Activated T-cell treated with anti-CD3 and anti-CD28 coated beads, Interleukin-2, amount 50 U/mL, for 24 hours (primary cell): ENCODE measurements at regions not wholly inside any gene's neighbourhood (a gene's known extent, or its start where the extent isn't known, plus 50 kb on each side); places are given as distances from the start of the nearest gene placed in this dataset.

Source experiments
- DNase-seq: peaks from one replicate; pipeline ENCODE4 v3.0.0-alpha.2; 2020
- H3K27ac Mint-ChIP-seq: 2 replicates; pipeline ENCODE4 v1.8.0; 2020; ENCODE audit warnings: mild to moderate bottlenecking, mixed read lengths
- H3K27me3 Mint-ChIP-seq: 2 replicates; pipeline ENCODE4 v1.8.0; 2020; ENCODE audit warnings: mixed read lengths
- H3K36me3 Mint-ChIP-seq: 2 replicates; pipeline ENCODE4 v1.8.0; 2020; ENCODE audit warnings: low read depth, mixed read lengths
- H3K4me1 Mint-ChIP-seq: 2 replicates; pipeline ENCODE4 v1.8.0; 2020; ENCODE audit warnings: low read depth, mixed read lengths
- H3K4me3 Mint-ChIP-seq: 2 replicates; pipeline ENCODE4 v1.8.0; 2020; ENCODE audit warnings: mild to moderate bottlenecking, moderate library complexity, mixed read lengths
- H3K9me3 Mint-ChIP-seq: 2 replicates; pipeline ENCODE4 v1.8.0; 2020; ENCODE audit warnings: mixed read lengths

DNA sequence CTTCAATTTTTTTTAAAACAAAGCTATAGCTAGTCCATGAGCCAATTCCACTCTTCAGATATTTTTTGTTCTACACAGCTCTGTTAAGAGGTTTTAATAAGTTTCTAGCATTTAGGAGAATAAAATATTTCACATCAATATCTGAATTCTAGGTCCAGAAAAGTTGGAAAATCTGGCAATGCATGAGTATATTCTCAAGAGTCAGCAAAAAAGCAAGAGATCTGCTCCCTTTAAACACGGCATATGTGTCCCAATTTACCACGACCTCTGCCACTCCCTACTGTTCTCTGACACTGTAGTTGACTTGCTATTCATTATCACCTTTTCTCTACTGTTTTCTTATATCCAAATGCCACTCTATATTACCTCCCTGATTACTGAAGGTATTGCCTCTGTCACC is 145.1 kb upstream of the TGFBR2 start:
- DNase-seq, result no peak
- Mint-ChIP-seq H3K4me3 (no peak overlapping the region), H3K27ac (no peak overlapping the region), H3K9me3 (peaks cover 20% of the 10 kb centered on the region), H3K36me3 (no peaks in the 10 kb centered on the region), H3K27me3 (no peaks in the 10 kb centered on the region), H3K4me1 (peaks cover 7% of the 10 kb centered on the region)

DNA sequence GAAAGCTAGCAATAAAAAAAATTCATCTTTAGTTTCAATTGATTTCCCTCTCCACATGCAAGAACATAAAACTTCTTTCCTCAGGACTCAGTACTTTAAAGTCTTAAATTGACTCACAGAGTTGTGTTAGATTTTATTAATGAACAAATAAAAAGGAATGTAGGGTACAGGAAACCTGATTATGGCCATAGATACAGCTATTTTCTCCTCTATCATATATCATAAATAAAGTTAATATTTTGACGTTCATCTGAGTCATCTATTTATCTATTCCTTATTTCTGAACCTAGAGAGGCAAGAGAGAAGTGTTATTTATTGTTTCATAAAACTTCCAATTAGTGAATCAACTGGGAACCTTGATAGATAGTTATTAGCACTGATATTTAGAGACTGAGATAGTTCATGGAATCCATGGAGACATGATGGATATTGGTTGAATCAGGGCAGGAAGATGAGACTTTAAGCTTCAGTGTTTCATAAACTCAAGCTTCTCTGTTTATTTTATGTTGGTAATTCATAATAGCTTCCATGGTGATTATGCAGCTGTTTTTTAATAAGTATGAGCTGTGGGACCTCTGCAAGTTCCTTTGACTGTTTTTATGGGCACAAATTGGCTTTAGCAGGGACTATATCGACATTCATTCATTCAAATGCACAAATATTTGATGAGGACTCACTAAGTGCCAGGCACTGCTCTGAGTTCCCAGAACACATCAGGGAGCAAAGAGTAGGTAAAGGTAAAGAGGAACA is 143.5 kb upstream of the TGFBR2 start:
- H3K36me3 Mint-ChIP-seq, result no peaks in the 10 kb centered on the region
- no peak overlapping the region for H3K27ac Mint-ChIP-seq
- H3K9me3 Mint-ChIP-seq, result peaks cover 20% of the 10 kb centered on the region

DNA sequence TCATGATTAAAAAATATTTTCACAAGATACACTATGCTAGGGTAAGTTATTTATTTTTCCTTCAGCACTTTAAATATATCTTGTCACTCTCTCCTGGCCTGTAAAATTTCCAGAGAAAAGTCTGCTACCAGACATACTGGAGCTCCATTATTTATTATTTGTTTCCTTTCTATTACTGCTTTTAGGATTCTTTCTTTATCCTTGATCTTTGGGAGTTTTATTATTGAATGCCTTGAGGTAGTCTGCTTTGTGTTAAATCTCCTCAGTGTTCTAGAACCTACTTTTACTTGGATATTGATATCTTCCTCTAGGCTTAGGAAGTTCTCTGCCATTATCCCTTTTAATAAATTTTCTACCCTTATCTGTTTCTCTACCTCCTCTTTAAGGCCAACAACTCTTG is 142.0 kb upstream of the TGFBR2 start:
- no peak overlapping the region for H3K27ac Mint-ChIP-seq
- H3K36me3 Mint-ChIP-seq, result no peaks in the 10 kb centered on the region
- DNase-seq, result no peak
- H3K27me3 Mint-ChIP-seq, result no peaks in the 10 kb centered on the region
- H3K4me3 Mint-ChIP-seq, result no peak overlapping the region
- H3K4me1 Mint-ChIP-seq, result peaks cover 4% of the 10 kb centered on the region
- peaks cover 14% of the 10 kb centered on the region for H3K9me3 Mint-ChIP-seq

More for the DNA sequence above, 143.5 kb upstream of the TGFBR2 start:
- DNase-seq, result no peak
- Mint-ChIP-seq H3K27me3 (no peaks in the 10 kb centered on the region), H3K4me1 (peaks cover under 1% of the 10 kb centered on the region), H3K4me3 (no peak overlapping the region)

DNA sequence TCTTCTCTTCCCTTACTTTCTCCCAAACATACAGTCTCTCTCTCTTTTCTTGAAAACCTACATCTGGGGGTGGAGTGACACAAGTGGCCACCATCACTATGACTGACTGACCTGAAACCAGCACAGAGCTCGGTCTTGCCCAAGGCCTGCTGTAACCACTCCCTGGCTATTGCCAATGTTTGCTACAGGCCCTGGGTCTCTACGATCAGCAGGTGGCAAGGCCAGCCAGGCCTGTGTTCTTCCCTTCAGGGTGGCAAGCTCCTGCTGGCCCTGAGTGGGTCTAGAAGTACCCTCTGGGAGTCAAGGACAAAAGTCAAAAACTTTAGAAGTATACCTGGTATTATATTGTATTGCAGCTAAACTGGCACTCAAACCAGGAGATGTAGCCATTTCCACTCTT is 140.9 kb upstream of the TGFBR2 start:
- Mint-ChIP-seq H3K27me3 (no peaks in the 10 kb centered on the region), H3K4me1 (peaks cover 7% of the 10 kb centered on the region), H3K4me3 (no peak overlapping the region), H3K36me3 (no peaks in the 10 kb centered on the region), H3K27ac (no peak overlapping the region), H3K9me3 (peaks cover 13% of the 10 kb centered on the region)
- DNase-seq, result no peak

DNA sequence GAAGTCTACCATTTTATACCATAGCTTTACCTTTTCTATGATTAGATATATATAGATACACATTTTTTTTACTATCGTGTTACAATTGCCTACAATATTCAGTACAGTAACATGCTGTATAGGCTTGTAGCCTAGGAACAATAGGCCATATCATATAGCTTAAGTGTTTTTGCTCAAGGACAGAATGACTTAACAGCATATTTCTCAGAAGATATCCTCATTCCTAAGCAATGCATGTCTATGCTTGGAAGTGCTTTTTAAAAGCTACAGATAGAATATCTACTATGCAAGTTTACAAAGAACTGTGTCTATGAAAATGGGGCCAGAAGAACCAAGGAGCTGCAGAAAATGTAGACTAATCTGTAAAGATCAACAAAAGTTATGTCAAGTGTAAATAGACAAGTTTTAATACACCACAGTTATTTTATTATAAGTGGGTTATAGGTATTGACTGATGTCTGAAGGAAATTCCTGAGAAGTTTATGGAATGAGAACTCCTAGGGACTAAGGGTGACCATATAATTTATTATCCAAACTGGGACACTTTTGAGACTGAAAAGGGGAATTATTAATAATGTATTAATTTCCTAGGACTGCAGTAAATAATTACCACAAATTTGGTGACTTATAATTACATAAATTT is 138.7 kb upstream of the TGFBR2 start:
- no peak for DNase-seq
- Mint-ChIP-seq H3K27ac (no peak overlapping the region), H3K4me3 (no peak overlapping the region), H3K36me3 (no peaks in the 10 kb centered on the region), H3K4me1 (peaks cover 17% of the 10 kb centered on the region), H3K27me3 (no peaks in the 10 kb centered on the region), H3K9me3 (peaks cover 13% of the 10 kb centered on the region)

DNA sequence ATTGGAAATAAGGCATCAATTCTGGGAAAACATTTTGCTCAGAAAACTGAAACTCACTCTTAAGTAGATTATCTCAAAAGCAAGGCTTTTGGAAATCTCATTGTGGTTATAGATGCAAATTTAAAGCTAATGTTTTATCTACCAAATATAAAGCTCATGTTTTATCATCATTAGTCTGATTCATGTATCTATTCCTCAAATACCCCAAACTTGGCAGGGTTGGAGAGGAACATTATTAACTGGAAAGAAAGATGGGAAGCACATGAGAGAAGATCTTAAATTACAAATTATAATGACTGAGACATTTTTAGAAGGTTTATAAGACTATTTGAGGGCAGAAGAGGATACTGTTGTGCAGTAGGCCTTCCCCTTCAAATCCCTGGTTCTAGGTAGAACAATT is 137.3 kb upstream of the TGFBR2 start:
- H3K4me1 Mint-ChIP-seq, result peaks cover 23% of the 10 kb centered on the region
- no peaks in the 10 kb centered on the region for H3K27me3 Mint-ChIP-seq
- H3K9me3 Mint-ChIP-seq, result peaks cover 15% of the 10 kb centered on the region
- DNase-seq, result no peak
- H3K27ac Mint-ChIP-seq, result no peak overlapping the region
- no peak overlapping the region for H3K4me3 Mint-ChIP-seq
- no peaks in the 10 kb centered on the region for H3K36me3 Mint-ChIP-seq

DNA sequence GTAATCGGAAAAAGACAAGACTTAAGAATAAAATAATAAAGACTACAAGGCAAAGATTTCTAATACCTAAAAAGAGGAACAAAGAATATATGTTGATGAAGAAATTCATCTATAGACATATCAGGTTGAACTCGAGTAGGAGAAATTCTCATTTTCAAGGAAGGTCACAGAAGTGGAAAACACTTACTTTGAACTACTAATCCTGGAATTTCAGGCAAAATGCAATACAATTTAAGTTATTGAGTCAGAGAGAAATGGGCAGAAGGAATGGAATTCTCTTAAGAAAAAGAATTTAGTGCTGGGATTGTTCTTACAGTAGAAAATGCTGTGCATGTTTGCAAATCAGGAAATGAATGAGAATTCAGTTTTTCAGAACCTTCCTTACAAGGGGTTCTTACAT is 135.9 kb upstream of the TGFBR2 start:
- Mint-ChIP-seq H3K4me1 (peaks cover 36% of the 10 kb centered on the region), H3K27ac (no peak overlapping the region), H3K36me3 (no peaks in the 10 kb centered on the region), H3K27me3 (no peaks in the 10 kb centered on the region), H3K9me3 (peaks cover 4% of the 10 kb centered on the region), H3K4me3 (no peak overlapping the region)
- no peak for DNase-seq

DNA sequence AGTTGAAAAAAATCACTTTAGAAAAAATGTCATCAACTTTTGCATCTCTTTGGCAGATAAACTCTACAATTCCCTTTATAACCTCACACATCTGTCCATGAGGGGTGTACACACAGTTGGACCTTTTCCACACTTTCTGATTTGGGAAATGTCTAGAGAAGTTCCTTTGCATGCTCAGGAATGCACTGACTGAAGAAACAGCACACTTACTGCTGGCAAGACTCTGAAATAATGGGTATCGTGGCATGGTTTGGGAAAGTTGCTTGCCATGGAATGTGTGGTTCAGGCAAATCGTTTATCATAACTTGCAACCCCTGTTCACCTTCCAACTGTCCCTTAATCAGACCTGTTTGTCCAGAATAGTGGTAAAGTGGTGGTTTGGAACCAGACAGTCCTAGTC is 135.3 kb upstream of the TGFBR2 start:
- DNase-seq, result no peak
- Mint-ChIP-seq H3K27ac (no peak overlapping the region), H3K4me1 (peaks cover 41% of the 10 kb centered on the region), H3K27me3 (no peaks in the 10 kb centered on the region), H3K36me3 (no peaks in the 10 kb centered on the region), H3K4me3 (no peak overlapping the region), H3K9me3 (peaks cover 4% of the 10 kb centered on the region)

DNA sequence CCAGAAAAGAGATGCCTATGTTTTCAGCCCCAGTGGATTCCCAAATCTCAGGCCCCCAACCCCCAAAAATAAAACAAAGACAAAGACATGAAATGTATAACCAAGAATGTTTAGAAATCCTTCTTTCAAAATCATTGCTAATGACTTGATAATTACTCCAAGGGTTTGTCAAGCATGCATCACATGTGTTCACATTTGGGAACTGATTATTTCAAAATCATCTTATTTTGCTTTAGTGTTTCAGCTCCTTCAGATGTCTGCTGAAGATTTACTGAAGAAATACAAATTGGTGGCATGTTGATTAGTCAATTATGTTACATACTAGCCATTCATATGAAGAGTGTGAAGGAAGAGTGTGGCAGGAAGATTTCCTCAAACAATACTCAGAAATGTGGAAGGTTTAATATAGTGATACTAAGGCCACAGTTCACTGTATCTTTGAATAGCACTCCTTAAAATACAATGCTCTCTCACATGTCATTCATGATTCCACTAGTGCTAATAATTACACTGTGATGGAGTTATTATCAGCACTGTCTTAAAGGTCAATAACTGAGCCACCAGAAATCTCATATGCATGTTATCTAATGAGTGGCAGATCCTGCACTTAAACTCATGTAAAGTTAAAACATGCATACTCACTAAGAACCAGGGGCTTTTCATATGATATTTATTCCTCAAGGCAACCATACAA is 134.5 kb upstream of the TGFBR2 start:
- H3K4me1 Mint-ChIP-seq, result peaks cover 49% of the 10 kb centered on the region
- DNase-seq, result no peak
- H3K9me3 Mint-ChIP-seq, result peaks cover 4% of the 10 kb centered on the region
- H3K27ac Mint-ChIP-seq, result no peak overlapping the region
- no peaks in the 10 kb centered on the region for H3K36me3 Mint-ChIP-seq
- H3K27me3 Mint-ChIP-seq, result no peaks in the 10 kb centered on the region
- no peak overlapping the region for H3K4me3 Mint-ChIP-seq

DNA sequence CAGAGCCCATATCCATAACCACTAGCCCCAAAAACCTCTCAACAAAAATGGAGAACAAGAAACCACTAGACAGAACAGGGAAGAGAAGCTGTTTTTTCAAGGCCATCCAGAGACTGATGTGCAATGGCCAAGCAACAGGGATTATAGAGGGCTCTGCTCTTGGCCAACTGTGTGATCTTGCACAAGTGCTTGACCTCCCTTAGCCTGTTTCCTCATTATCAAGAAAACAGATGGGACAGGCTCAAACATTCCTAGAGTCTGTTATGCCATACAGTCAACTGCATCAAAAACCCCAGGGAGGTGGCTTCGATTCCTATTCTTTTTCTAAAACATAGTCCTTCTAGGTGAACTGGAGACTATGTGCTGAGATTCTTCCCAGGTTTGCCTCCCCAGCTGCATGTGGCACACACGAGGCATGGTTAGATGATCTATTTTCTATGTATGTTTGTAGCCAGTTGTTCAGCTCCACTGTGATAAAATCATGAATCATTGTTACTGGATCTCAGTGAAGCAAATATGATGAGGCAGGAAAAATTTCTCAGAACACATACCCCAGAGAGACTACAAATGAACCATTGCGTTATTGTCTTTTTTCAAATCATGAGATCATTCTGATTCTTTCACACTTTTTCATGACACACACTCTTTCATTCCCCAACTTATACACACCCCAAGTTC is 132.9 kb upstream of the TGFBR2 start:
- peaks cover 60% of the 10 kb centered on the region for H3K4me1 Mint-ChIP-seq
- H3K36me3 Mint-ChIP-seq, result no peaks in the 10 kb centered on the region
- no peaks in the 10 kb centered on the region for H3K27me3 Mint-ChIP-seq
- no peak for DNase-seq
- no peak overlapping the region for H3K27ac Mint-ChIP-seq
- peaks cover 4% of the 10 kb centered on the region for H3K9me3 Mint-ChIP-seq
- H3K4me3 Mint-ChIP-seq, result no peak overlapping the region

DNA sequence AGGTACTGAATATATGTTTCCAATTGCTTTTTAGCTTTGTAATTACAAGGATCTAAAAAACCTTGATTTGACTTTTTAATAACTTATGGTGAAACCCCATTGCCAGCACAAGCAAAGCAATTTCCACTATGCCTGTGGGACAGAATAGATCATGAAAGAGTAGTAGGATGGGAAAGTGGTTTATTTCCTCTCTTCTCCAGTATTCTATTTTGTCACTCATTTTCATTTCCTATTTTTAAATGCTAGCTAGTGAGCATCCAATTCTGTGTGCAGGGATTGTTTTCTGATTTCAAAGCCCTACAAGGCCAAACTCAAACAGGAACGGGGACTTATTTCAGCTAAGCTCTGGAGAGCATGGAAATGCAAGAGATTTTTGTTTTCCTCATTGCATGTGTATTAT is 132.0 kb upstream of the TGFBR2 start:
- Mint-ChIP-seq H3K27me3 (no peaks in the 10 kb centered on the region), H3K4me3 (no peak overlapping the region), H3K27ac (no peak overlapping the region), H3K36me3 (no peaks in the 10 kb centered on the region), H3K9me3 (peaks cover 4% of the 10 kb centered on the region), H3K4me1 (peaks cover 55% of the 10 kb centered on the region)
- DNase-seq, result no peak

DNA sequence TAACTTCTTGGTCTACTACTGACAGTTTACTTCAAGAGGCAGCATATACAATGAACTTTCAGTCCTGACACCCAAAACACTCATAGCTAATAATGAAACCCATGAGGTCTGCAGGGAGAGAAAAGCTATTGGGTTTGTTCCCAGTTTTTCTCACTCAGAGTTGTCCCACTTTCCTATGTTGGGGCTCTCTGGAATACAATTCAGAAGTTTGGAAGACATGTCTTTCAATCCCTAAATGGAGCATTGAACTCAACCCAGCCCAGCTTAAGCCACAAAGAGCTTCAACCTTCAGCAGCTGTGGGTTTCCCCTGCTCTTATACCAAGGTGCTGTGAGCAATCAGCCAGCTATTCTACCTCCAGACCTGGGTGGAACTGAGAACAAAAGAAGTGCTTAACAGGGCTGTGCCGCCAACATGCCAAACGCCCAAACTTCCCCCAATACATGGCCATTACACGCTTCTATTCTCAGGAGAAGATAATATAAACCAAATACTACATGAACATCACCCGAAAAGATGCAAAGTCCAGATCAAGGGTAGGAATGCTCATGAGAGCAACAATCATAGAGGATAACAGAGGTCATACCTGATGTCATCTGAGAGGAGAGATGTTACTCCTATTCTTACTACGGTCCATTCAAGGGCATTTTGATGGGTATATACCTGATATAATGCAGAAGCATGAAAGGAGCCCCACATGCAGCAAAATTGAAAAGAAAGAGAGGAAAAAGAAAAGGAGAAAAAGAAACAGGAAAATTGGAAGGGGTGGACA is 131.2 kb upstream of the TGFBR2 start:
- H3K9me3 Mint-ChIP-seq, result peaks cover 4% of the 10 kb centered on the region
- DNase-seq, result no peak
- H3K4me3 Mint-ChIP-seq, result no peak overlapping the region
- H3K4me1 Mint-ChIP-seq, result peaks cover 55% of the 10 kb centered on the region
- H3K27me3 Mint-ChIP-seq, result no peaks in the 10 kb centered on the region
- H3K36me3 Mint-ChIP-seq, result no peaks in the 10 kb centered on the region
- peak overlapping the region; percentile 51 for H3K27ac Mint-ChIP-seq

DNA sequence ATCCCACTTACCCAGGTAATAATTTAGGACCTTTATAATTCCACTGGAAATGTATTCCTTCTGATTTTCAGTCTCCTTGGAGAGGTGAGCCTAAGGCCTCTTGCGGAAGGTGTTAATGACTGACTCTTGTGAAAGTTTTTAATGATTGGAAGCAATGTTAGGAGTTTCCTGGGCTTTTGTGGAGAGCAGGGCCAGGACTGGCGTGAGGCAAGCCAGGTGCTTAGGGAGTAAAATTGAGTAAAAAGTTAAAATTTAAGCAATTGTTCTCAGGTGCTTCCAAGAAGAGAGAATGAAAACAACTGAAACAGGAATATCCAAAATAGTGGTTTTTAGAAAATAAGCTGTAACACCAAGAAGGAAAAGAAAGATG is 130.6 kb upstream of the TGFBR2 start:
- H3K27me3 Mint-ChIP-seq, result no peaks in the 10 kb centered on the region
- no peak overlapping the region for H3K27ac Mint-ChIP-seq
- H3K9me3 Mint-ChIP-seq, result peaks cover 4% of the 10 kb centered on the region
- DNase-seq, result no peak
- H3K4me3 Mint-ChIP-seq, result no peak overlapping the region
- peaks cover 52% of the 10 kb centered on the region for H3K4me1 Mint-ChIP-seq
- H3K36me3 Mint-ChIP-seq, result no peaks in the 10 kb centered on the region

DNA sequence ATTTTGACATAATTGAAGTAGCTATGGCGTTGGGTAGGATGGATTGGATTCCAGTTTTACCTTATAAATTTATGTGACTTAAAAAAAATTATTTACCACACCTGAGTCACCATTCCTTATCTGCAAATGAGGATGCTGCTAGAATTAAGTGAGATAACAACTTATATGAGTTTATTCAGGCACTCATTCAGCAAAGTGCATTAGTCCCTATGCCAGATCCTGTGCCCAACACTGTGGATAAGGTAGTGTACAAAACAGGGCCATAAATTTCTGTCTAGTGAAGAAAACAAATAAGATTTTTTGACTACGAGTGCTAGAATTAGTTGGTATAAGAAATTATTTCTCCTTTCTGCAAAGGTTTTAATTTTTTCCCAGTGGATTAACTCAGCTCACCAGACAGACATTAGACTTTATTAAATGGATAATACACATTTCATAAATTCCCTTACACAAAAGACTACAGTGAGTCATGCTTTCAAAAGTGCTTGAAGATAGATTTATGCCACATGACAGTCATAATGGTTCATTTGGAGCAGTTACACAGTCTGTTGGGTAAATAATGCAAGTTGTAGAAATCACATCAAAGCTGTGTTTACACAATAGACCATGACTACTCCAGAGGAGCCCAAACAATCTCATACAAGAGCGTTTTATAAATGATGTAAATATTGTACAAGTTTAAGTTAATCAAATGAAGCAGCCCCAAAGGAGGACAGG is 129.9 kb upstream of the TGFBR2 start:
- Mint-ChIP-seq H3K36me3 (no peaks in the 10 kb centered on the region), H3K27ac (no peak overlapping the region), H3K4me1 (peaks cover 48% of the 10 kb centered on the region), H3K27me3 (no peaks in the 10 kb centered on the region), H3K4me3 (no peak overlapping the region), H3K9me3 (peaks cover 4% of the 10 kb centered on the region)
- DNase-seq, result no peak
